CD14-positive monocyte (primary cell): ENCODE measurements at regions not wholly inside any gene's neighbourhood (a gene's known extent, or its start where the extent isn't known, plus 50 kb on each side); places are given as distances from the start of the nearest gene placed in this dataset.
"Not testable (repeated sequence)": the region's sequence is repeated elsewhere in the genome, so short reads cannot be mapped to it uniquely, and the experiment has no call there.

ENCODE experiments used
- DNase-seq, 3 donors: peaks; one replicate each; pipeline ENCODE4 v3.0.0-alpha.2; 2011 to 2022
- H2AFZ ChIP-seq: 2 replicates; pipeline ENCODE4 v1.6.0; 2012; ENCODE audit warnings: mild to moderate bottlenecking, low read depth, low read length, inconsistent platforms; ENCODE audit not compliant: insufficient read depth, poor library complexity, severe bottlenecking
- H3K27ac ChIP-seq, 2 donors: 1 replicate in 1 of 2; 2 replicates in 1 of 2; pipeline ENCODE4 v1.5.1; 2012 to 2013; ENCODE audit warnings: low read length in 2 of 2, control low read depth in 1 of 2, inconsistent platforms in 1 of 2, low read depth in 1 of 2, mild to moderate bottlenecking in 1 of 2
- H3K27me3 ChIP-seq, 2 donors: one replicate each; pipeline versions ENCODE4 v1.6.0 to v1.6.1; 2011 to 2013; ENCODE audit warnings: low read length in 2 of 2; ENCODE audit not compliant: control insufficient read depth in 2 of 2, insufficient read depth in 2 of 2
- H3K36me3 ChIP-seq, 2 donors: replicated peaks in 1 of 2; 1 replicate in 1 of 2; 2 replicates in 1 of 2; pipeline versions ENCODE4 v1.5.1 to v1.6.1; 2012 to 2013; ENCODE audit warnings: low read length in 2 of 2, control low read depth in 1 of 2, inconsistent platforms in 1 of 2, mild to moderate bottlenecking in 1 of 2; ENCODE audit not compliant: insufficient read depth in 2 of 2, control insufficient read depth in 1 of 2
- H3K4me1 ChIP-seq, 2 donors: 1 replicate in 1 of 2; 2 replicates in 1 of 2; pipeline versions ENCODE4 v1.5.1 to v1.6.1; 2012 to 2013; ENCODE audit warnings: low read length in 2 of 2, control low read depth in 1 of 2, inconsistent platforms in 1 of 2, mild to moderate bottlenecking in 1 of 2, moderate library complexity in 1 of 2; ENCODE audit not compliant: insufficient read depth in 2 of 2, control insufficient read depth in 1 of 2
- H3K4me2 ChIP-seq: replicated peaks from 2 replicates; pipeline ENCODE3; 2012; ENCODE audit warnings: low read length, moderate library complexity, mild to moderate bottlenecking; ENCODE audit not compliant: poor library complexity, severe bottlenecking; ENCODE audit errors: extremely low read depth
- H3K4me3 ChIP-seq, 3 experiments: fragments of 200-600 bp in 1 of 3; sonication (generic) in 1 of 3; replicated peaks in 1 of 3; 1 replicate in 2 of 3; 2 replicates in 1 of 3; pipeline ENCODE4 v1.5.1; 2011 to 2013; ENCODE audit warnings: low read length in 3 of 3, mild to moderate bottlenecking in 3 of 3, control low read depth in 2 of 3, low read depth in 2 of 3, inconsistent platforms in 1 of 3, moderate library complexity in 1 of 3
- H3K79me2 ChIP-seq: 2 replicates; pipeline ENCODE4 v1.6.0; 2012; ENCODE audit warnings: mild to moderate bottlenecking, control low read depth, inconsistent platforms, low read length, moderate library complexity; ENCODE audit not compliant: insufficient read depth
- H3K9ac ChIP-seq: 2 replicates; pipeline ENCODE4 v1.6.0; 2017; ENCODE audit warnings: low read length, mild to moderate bottlenecking; ENCODE audit not compliant: insufficient read depth, poor library complexity, severe bottlenecking
- H3K9me3 ChIP-seq, 2 donors: replicated peaks in 1 of 2; 1 replicate in 1 of 2; 2 replicates in 1 of 2; pipeline versions ENCODE4 v1.5.1 to v1.6.1; 2012 to 2013; ENCODE audit warnings: low read length in 2 of 2, control low read depth in 1 of 2; ENCODE audit not compliant: control insufficient read depth in 1 of 2, insufficient read depth in 1 of 2
- H4K20me1 ChIP-seq: 2 replicates; pipeline ENCODE4 v1.6.0; 2012; ENCODE audit warnings: mild to moderate bottlenecking, low read length, control low read depth, moderate library complexity; ENCODE audit not compliant: insufficient read depth
- H3K27ac Mint-ChIP-seq, 7 donors: one replicate each; pipeline ENCODE4 v1.8.0; 2020; ENCODE audit warnings: mild to moderate bottlenecking in 7 of 7, mixed read lengths in 7 of 7, moderate library complexity in 6 of 7, inconsistent platforms in 2 of 7
- H3K27me3 Mint-ChIP-seq, 3 donors: one replicate each; pipeline ENCODE4 v1.8.0; 2021 to 2022; ENCODE audit warnings: low read depth in 3 of 3, mild to moderate bottlenecking in 3 of 3, mixed read lengths in 3 of 3, moderate library complexity in 3 of 3, inconsistent platforms in 1 of 3
- H3K36me3 Mint-ChIP-seq, 2 donors: one replicate each; pipeline ENCODE4 v1.8.0; 2020; ENCODE audit warnings: mixed read lengths in 2 of 2, inconsistent platforms in 1 of 2, mild to moderate bottlenecking in 1 of 2
- H3K4me1 Mint-ChIP-seq: one replicate; pipeline ENCODE4 v1.8.0; 2020; ENCODE audit warnings: mild to moderate bottlenecking, mixed read lengths
- H3K4me3 Mint-ChIP-seq, 2 donors: one replicate each; pipeline ENCODE4 v1.8.0; 2020; ENCODE audit warnings: mild to moderate bottlenecking in 2 of 2, mixed read lengths in 2 of 2, moderate library complexity in 1 of 2
- H3K9me3 Mint-ChIP-seq, 7 donors: one replicate each; pipeline ENCODE4 v1.8.0; 2020 to 2022; ENCODE audit warnings: mixed read lengths in 7 of 7, mild to moderate bottlenecking in 6 of 7, moderate library complexity in 6 of 7, inconsistent platforms in 2 of 7
- CTCF ChIP-seq: fragments of 200-600 bp; IDR thresholded peaks from one replicate; pipeline ENCODE4 v1.8.0; 2022; ENCODE audit warnings: antibody characterized with exemption, mild to moderate bottlenecking
- WGBS: methylation state at CpG from one replicate; pipeline ENCODE4 v1.1.5; 2013; ENCODE audit warnings: missing lambda C conversion rate; ENCODE audit not compliant: insufficient coverage; 5-methylcytosine and 5-hydroxymethylcytosine counted together
- intact Hi-C, 2 donors: fragments of 100-400 bp; cut with micrococcal nuclease; formaldehyde crosslinking; loops; one replicate each; pipeline versions ENCODE4 v1.15.0 to v1.15.1; 2023

DNA sequence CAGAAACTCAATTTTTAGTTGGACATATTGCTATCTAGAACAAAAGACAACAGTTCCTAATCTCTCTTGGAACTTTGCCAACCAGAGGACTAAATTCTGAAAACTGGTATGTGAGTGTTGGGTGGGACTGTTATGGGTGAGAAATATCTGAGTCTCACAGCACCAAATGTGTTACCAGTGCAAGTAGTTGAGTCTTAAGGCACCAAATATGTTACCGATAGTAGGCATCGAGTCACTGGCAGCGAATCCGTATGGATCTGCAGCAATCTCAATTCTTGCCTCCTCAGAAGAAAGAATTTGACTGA is 575.2 kb downstream of the DACH1 start:
- Mint-ChIP-seq H3K4me3 (peak overlapping the region in 1 of 2 donors; percentile 92), H3K36me3 (peaks cover 0 to 2% of the 10 kb centered on the region in 2 donors), H3K27ac (peak overlapping the region; percentile 90 to 96 (median 93)), H3K4me1 (peaks cover 7% of the 10 kb centered on the region), H3K9me3 (peaks cover 0 to 11% (median 6%) of the 10 kb centered on the region in 7 donors), H3K27me3 (peaks cover 0 to 3% (median 0%) of the 10 kb centered on the region in 3 donors)
- H2AFZ ChIP-seq, result peak overlapping the region; percentile 49
- H3K9me3 ChIP-seq, result no peaks in the 10 kb centered on the region
- H3K36me3 ChIP-seq, result no peaks in the 10 kb centered on the region
- no peak for DNase-seq
- H3K27me3 ChIP-seq, result no peaks in the 10 kb centered on the region
- 100% methylated on average over 4 of the region's 4 CpGs for WGBS
- peaks cover 3 to 6% of the 10 kb centered on the region in 2 donors for H3K4me1 ChIP-seq
- intact Hi-C loops, result loop anchor here in 1 of 2 donors (10.0 kb wide), 1 partner anchor 573 kb away; the partner anchor contains the start of gene DACH1
- no peaks in the 10 kb centered on the region for H3K79me2 ChIP-seq
- H3K9ac ChIP-seq, result peak overlapping the region; percentile 47
- no peaks in the 10 kb centered on the region for H4K20me1 ChIP-seq
- H3K4me2 ChIP-seq, result peak overlapping the region; percentile 44
- no peak for TF ChIP-seq CTCF
- peak overlapping the region in 1 of 2 donors; percentile 89 for H3K27ac ChIP-seq
- peak overlapping the region in 2 of 3 experiments; percentile 32 to 73 for H3K4me3 ChIP-seq

DNA sequence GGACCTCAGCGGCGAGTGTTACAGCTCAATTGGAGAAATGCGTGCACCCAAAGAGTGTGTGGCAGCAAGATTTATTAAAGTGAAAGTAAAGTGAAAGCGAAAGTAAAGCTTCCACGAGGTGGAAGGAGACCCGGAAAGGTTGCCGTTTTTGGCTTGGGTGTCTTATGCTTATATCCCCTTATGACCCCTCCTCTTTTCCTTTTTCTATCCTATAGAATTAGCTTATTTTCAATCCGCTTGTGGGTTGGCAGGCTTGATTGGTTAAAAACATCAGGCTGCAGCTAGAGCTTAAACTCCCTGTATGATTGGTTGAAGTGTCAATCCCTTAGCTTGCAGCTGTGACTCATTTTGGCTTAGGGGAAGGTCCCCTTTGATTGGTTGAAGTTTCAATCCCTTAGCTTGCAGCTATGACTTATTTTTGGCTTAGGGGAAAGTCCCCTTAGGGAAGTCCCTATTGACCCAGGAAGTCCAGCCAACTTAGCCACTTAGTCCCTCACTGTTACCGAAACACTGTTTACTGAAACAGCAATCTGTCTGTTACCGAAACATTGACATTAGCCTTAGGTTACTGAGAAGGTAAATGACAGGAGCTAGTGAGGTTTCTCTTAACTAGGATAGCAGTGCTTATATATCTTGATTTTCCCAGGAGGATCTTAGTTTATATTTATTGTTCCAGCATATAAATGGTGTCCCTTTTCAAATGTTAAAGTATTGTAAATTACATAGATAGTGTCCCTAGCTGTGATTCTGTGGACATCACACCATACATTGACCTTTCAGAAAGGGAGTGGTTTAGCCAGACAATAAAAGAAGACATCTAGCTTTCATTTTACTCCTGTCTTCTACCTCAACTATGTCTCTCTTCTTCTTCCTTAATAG is 575.8 kb downstream of the DACH1 start:
- H3K79me2 ChIP-seq, result no peaks in the 10 kb centered on the region
- peaks cover 0 to 3% (median 0%) of the 10 kb centered on the region in 3 donors for H3K27me3 Mint-ChIP-seq
- H3K36me3 Mint-ChIP-seq, result peaks cover 0 to 2% of the 10 kb centered on the region in 2 donors
- no peaks in the 10 kb centered on the region for H3K36me3 ChIP-seq
- H3K4me1 Mint-ChIP-seq, result peaks cover 7% of the 10 kb centered on the region
- H3K4me1 ChIP-seq, result peaks cover 3 to 6% of the 10 kb centered on the region in 2 donors
- H3K27ac Mint-ChIP-seq, result peak overlapping the region; percentile 90 to 96 (median 93)
- H3K4me3 ChIP-seq, result peak overlapping the region; percentile 50 to 87 (median 73)
- peak overlapping the region; percentile 38 to 89 for H3K27ac ChIP-seq
- H3K27me3 ChIP-seq, result no peaks in the 10 kb centered on the region
- no peaks in the 10 kb centered on the region for H3K9me3 ChIP-seq
- DNase-seq, result peak; percentile 89 to 97 (median 96)
- H3K4me3 Mint-ChIP-seq, result peak overlapping the region; percentile 76 to 92
- H3K9me3 Mint-ChIP-seq, result peaks cover 0 to 11% (median 6%) of the 10 kb centered on the region in 7 donors
- peak overlapping the region; percentile 68 for H3K4me2 ChIP-seq
- H2AFZ ChIP-seq, result peak overlapping the region; percentile 72
- no peak for TF ChIP-seq CTCF
- H3K9ac ChIP-seq, result peak overlapping the region; percentile 64
- no peaks in the 10 kb centered on the region for H4K20me1 ChIP-seq
- intact Hi-C loops, result loop anchor here in 1 of 2 donors (10.0 kb wide), 1 partner anchor 574 kb away; the partner anchor contains the start of gene DACH1
- WGBS, result no CpG with 5 or more reads among the region's 10 CpGs

DNA sequence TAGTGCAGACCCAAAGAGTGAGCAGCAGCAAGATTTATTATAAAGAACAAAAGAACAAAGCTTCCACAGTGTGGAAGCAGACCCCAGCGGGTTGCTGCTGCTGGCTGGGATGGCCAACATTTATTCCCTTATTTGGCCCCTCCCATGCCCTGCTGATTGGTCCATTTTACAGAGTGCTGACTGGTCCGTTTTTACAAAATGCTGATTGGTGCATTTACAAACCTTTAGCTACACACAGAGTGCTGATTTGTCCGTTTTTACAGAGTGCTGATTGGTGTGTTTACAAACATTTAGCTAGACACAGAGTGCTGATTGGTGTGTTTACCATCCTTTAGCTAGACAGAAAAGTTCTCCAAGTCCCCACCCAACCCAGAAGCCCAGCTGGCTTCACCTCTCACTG is 577.0 kb downstream of the DACH1 start:
- H3K9ac ChIP-seq, result not testable (repeated sequence)

More for the DNA sequence above, 577.0 kb downstream of the DACH1 start:
- WGBS, result 100% methylated on average over 2 of the region's 3 CpGs
- DNase-seq, H3K4me2 ChIP-seq, H3K79me2 ChIP-seq, H3K4me1 Mint-ChIP-seq, H4K20me1 ChIP-seq, H3K27me3 Mint-ChIP-seq, H3K27me3 ChIP-seq, H3K9me3 ChIP-seq, H3K4me1 ChIP-seq, H3K36me3 Mint-ChIP-seq, H3K36me3 ChIP-seq, H3K4me3 Mint-ChIP-seq: not testable (repeated sequence)
- intact Hi-C loops, result loop anchor here in 1 of 2 donors (10.0 kb wide), 1 partner anchor 575 kb away; the partner anchor contains the start of gene DACH1
- Histone ChIP-seq H2AFZ (peak overlapping the region; percentile 72), H3K27ac (peak overlapping the region in 1 of 2 donors; percentile 89), H3K4me3 (peak overlapping the region in 1 of 3 experiments; percentile 73)
- Mint-ChIP-seq H3K27ac (peak overlapping the region in 4 of 7 donors; percentile 45 to 95 (median 92)), H3K9me3 (peaks cover 0 to 11% (median 6%) of the 10 kb centered on the region in 7 donors)
